Superior temporal gyrus (tissue), 1 donor: ENCODE measurements at regions not wholly inside any gene's neighbourhood (a gene's known extent, or its start where the extent isn't known, plus 50 kb on each side); places are given as distances from the start of the nearest gene placed in this dataset.
"Not testable (repeated sequence)": the region's sequence is repeated elsewhere in the genome, so short reads cannot be mapped to it uniquely, and the experiment has no call there.

Experiments used
- DNase-seq: peaks from one replicate; pipeline ENCODE4 v3.0.0-alpha.2; 2016; ENCODE audit errors: extremely low spot score

DNA sequence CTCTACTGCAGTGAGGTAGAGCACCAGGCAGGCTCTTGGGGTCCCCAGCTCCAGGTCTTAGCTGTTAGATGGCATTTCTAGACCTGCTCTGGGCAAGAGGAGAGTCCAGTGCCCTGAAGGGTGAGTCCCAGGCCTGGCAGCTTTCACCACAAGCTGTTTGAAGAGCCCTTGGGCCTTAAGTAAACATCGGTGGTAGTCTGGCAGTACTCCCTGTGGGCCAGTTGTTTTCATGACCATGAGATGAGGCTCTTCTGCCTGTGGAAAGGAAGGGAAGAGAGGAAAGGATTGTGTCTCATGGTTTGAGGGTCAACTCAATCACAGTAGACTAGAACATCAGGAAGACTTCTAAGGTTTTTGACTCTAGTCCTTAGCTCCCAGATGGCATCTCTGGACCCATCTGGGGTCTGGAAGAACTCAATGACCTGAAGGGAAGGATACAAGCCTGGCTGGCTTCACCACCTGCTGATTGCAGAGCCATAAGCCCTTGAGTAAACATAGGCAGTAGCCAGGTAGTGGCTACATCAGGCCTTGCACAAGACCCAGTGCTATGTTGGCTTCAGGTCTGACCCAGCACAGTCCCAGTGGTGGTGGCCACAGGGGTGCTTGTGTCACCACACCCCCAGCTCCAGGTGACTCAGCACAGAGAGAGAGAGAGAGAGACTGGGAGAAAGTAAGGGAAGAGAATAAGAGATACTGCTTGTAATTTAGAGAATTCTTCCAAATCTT lies 114.3 kb upstream of the PCSK5 start:
- DNase-seq: no peak

DNA sequence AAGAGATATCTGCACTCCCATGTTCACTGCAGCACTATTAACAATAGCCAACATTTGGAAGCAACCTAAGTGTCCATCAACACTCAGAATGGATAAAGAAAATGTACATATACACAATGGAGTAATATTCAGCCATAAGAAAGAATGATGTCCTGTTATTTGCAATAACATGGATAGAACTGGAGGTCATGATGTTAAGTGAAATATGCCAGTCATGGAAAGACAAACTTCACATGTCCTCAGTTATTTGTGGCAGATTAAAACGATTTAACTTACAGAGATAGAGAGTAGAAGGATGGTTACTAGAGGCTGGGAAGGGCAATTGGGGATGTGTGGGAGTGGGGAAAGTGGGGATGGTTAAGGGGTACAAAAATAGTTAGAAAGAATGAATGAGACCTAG lies 110.3 kb upstream of the PCSK5 start:
- DNase-seq: no peak

DNA sequence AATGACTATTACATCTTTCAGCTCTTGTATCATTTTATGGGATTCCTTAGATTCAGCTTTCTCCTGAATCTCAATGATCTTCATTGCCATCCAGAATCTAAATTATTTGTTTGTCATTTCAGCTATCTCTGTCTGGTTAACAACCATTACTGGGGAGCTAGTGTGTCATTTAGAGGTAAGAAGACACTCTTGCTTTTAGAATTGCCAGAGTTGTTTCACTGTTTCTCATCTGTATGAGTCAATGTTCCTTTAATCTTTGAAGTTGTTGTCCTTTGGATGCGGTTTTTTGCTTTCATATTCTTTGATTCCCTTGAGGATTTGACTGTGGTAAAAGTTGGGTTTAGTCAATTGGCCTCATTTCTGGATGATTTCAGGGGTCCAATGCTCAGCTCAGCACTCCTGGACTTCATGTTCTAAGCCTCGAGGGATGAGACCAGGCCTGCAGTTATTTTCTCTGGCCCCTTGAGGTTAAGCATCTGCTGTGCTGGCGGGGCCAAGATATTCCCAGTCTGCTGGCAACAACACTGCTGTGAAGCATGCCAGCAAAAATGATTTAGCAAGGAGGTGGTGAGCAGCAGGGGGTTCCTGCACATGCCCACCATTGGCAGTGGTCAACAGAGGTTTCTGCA lies 102.4 kb upstream of the PCSK5 start:
- no peak for DNase-seq

DNA sequence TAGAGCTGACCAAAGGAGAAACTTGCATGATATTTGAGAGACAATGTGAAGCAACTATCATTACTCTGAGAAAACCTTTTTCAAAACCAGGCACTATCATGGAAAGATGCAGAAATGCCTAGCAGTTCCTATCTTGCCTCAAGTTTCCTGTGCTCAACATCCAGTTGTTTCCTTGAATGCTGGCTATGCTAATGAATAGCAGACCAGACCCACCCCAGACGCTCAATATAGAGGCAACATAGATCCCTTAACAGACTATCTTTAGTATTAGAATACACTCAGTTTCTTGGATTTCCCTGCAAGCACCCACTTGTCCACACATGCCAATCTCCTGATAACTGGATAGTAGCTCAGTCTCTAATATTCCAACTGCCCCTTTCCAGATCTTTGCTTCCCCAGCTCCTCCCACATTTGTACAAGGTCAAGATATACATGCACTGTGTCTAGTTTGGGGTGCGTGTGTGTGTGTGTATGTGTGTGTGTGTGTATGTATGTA lies 93.3 kb upstream of the PCSK5 start:
- DNase-seq: no peak

DNA sequence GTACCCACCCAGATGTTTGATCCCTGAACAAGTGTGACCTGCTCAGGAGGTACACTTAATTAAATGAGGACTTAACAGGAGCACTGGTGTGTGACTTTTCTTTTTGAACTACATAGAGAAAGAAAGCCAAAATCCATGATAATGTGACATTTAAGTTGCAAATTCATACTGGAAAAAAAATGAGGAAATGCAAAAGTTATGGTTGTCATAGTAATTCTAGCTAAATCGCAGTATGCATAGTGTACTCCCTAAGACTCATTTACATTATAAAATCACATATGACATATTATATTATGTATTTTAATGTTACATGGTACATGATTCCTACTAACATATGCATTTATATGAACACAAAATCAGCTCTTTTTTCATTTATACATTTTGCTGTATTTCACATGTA lies 92.0 kb upstream of the PCSK5 start:
- no peak for DNase-seq

DNA sequence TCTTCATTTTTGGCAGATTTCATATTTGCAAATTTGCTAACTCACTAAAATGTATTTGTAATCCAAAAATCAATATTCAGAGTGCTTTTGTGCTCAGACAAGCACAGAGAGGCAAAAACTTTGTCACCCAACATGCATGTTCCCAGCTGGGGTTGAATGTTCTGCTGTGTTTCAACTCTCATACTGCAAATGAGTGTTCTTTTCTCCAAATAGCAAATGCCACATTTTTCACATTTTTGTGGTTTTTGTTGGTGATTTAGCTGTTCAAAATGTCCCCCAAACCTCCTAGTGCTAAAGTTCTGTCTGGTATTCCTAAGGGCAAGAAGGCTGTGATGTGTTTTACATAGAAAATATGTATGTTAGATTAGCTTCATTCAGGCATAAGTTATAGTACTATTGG lies 87.3 kb upstream of the PCSK5 start:
- no peak for DNase-seq

DNA sequence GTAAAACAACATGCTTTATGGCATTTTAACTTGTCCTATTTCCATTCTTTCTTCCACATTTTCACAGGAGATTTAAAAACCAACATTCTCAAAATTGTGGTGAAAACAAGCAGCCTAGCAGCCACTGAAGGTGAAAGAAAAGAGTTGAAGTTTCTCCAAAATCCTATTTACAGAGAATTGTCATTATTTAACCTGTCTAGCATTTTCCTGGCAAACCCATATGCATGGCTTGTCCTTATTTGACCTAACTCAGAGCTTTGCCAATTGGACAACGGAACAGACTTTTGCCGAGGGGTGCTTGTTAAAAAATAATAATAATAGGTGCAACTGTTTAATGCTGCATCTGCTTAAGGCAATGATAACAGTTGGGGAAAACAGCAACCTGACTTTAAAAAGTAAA lies 80.4 kb upstream of the PCSK5 start:
- DNase-seq: no peak

DNA sequence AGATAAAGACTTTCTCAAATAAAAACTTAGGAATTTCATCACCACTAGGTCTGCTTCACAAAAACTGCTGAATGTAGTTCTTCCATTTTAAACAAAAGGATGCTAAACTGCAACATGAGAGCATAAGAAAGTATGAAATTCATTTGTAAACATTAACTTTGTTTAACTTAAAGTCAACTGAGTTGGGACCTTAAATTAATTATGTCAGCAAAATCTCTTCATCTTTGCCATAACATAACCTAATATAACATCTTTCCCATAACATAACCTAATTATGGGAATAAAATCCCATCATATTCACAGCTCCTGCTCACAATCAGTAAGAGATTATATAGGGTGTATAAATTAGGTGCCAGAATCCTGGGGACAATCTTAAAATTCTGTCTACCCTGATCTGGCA lies 78.8 kb upstream of the PCSK5 start:
- DNase-seq: no peak

DNA sequence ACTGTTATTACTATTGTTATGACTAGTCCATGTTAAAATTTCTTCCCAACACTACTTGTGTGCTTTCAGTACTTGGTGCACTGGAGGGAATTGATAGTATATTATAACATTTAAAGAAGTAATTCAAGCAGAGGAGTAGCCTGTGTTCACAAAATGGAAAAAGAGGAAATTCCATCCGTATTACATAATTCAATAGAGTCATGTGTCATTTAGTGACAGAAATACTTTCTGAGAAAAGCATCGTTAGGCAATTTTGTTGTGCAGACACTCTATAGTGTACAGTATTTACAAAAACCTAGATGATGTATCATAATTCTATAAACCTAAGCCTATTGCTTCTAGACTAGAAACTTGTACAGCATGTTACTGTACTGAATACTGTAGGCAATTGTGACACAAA lies 78.3 kb upstream of the PCSK5 start:
- no peak for DNase-seq

DNA sequence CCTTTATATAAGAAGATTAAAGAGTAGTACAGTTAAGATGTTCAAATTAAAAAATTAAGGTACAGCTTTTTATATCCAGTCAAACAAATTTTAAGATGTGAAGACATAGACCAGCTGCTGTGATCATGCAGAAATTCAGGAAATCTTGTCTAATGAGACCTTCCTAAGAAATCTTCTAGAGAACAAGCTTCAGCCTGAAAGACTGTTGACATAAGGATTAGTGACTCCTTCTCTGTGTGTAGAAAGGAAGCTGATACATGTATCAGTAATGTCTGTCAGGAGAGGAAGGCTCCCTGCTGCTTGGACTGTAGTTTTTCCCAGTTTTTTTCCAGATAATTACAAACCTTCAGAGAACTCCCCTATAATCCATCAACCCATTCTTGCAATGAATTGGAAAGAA lies 75.8 kb upstream of the PCSK5 start:
- no peak for DNase-seq

DNA sequence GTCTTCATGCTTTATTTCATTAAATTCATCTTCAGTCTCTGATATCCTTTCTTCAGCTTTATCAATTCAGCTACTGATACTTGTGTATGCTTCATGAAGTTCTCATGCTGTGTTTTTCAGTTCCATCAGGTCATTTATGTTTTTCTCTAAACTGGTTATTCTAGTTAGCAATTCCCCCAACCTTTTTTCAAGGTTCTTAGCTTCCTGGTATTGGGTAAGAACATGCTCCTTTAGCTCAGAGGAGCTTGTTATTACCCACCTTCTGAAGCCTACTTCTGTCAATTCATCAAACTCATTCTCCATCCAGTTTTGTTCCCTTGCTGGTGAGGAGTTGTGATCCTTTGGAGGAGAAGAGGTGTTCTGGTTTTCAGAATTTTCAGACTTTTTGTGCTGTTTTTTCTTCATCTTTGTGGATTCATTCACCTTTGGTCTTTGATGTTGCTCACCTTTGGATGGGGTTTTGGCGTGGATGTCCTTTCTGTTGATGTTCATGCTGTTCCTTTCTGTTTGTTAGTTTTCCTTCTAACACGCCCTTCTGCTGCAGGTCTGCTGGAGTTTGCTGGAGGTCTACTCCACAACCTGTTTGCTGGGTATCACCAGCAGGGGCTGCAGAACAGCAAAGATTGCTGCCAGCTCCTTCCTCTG lies 69.9 kb upstream of the PCSK5 start:
- not testable (repeated sequence) for DNase-seq

DNA sequence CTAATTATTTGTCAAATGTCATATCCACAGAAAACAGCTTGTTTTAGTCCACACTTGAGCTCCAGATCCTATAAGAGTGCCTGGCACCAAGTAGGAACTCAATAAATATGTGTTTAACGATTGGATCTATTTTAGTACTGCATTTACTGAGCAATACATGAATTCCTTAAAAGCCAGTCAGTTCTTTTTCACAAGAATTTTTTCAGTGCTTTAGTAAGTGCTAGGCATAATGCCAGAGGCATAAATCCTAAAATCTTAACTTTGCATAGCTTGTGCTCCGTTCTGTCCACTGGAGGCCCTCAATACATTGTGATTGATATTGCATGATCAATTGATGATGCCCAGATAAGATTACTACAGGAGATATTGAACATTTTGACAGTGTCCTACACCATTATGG lies 67.3 kb upstream of the PCSK5 start:
- no peak for DNase-seq

DNA sequence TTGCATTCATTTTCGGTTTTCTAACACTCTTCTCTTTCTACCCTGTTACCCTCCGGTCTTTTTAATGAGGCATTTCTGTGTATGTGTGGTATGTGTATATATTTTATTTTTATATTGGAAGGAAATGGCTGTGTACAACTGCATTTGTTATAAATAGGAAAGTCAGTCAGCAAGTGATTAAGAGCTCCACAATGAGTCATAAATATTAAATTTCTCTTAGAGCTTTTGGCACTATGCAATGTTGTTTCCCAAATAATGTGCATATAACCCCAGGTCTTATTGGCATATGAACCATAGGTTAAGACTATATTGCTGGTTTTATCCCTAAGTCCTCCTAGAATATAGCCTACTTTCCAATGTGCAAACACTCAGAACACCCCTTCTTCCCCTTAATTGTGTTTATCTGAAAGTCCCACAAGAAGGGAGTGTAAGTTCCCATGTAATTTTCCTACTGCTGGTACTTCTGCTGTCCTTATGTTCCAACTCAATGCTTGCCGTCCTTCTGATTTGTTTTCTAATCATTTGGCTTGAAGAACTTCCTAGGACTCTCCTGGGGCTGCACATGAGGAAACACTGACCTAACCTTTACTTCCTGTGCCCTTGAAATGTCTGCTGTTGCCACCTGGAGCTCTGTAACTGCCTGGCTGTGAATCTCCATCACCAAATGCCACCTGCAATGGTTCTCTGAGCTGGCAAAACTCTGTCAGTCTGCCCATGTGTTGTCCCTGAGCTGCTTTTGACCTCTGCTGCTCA lies 65.5 kb upstream of the PCSK5 start:
- no peak for DNase-seq

DNA sequence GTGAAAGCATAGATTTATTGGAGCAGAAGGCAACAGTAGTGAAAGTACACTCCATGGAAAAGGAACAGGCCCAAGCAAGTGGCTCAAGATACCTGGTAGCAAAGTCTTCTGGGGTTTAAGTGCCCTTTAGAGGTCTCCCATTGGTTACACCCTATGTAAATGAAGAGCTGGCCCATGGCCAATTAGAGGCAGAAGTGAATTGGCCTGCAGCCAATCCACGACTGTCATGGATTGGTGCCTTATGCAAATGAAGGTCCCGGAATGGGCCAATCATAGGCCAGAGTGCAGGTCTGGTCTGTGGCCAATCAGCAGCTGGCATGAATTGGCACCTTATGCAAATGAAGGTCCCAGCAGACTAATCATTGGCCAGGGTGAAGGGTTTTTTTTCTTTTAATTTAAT lies 64.2 kb upstream of the PCSK5 start:
- DNase-seq: no peak

DNA sequence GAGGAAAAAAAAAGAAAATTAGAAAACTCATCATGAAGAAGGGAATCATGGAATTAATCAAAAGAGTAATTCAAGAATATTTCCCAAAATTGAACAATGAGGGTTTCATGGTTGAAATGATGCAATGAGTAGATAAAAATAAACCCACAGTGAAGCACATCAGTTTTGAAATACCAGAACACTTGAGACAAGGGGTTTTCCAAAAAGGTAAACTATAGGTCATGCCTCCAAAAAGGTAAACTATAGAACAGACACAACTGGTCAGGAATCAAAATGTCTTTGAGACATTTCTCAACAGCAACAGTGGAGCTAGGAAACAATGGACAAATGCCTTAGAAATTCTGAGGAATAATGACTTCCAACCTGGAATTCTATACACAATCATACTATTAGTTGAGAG lies 60.2 kb upstream of the PCSK5 start:
- no peak for DNase-seq

DNA sequence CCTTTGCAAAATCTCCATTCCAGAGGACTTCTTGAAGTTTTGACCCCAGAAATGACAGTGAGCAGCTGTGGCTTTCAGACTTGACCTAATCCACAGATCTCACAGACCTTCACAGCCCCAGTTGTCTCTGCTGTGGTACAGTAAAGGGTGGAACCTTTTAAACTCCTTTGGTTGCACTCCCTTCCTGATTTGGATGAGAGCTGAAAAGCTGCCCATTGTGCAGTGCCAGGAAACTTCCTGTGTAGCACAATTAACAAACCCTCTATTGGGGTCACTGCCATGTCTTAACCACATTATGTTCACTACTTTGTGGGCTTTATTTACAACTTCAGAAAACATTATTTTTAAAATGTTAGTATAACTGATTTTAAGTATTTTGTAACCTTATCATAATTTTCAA lies 56.7 kb upstream of the PCSK5 start:
- DNase-seq: no peak

DNA sequence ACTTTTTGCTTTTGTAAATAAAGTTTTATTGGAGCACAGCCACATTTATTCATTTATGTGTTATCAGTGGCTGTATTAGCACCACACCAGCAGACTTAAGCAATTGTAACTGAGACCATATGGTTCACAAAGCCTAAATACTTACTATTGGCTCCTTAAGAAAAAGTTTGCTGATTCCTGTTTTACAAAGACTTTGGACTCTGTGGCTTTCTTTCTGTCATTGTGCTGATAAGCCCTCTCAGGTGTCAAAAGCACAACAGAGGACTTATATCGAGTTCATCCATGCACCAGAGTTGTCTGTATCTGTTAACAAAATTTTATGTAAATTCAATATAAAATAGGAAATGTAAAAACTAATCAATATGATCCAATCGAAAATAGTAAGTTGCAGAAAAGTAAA lies 55.6 kb upstream of the PCSK5 start:
- DNase-seq: no peak
